ENCODE measurements at regions not wholly inside any gene's neighbourhood (a gene's known extent, or its start where the extent isn't known, plus 50 kb on each side); places are given as distances from the start of the nearest gene placed in this dataset.

DNA sequence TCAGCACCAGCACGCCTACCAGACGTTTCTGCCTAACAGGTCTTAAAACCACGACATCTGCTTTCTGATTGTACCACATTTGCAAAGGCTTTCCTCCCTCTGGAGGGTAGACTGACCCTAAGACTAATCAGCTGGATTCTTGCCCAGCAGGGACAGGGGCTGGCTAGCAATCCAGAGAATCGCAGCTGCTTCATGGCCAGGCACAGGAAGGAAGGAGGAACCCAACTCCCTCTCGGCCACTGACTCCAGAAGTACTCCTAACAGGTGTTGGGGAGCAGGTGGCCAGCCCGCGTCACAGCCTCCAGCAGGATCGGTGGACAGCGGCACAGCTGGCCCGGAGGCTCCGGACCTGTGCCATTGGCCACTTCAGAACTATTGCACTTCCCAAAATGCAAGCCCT lies 180.8 kb downstream of the NPHP4 start:
- TF ChIP-seq EGR1 (IDR thresholded peaks at IDR 0.05): no peak
- TF ChIP-seq TAF1 (IDR thresholded peaks at IDR 0.05; ENCODE audit: low read depth): no peak
- TF ChIP-seq, protein P1, sequence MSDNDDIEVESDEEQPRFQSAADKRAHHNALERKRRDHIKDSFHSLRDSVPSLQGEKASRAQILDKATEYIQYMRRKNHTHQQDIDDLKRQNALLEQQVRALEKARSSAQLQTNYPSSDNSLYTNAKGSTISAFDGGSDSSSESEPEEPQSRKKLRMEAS (IDR thresholded peaks at IDR 0.05): no peak
- no peak for TF ChIP-seq CEBPB (IDR thresholded peaks at IDR 0.05)
- TF ChIP-seq EP300 (IDR thresholded peaks at IDR 0.05; ENCODE audit: borderline replicate concordance): no peak
- no peak for TF ChIP-seq CREB1 (IDR thresholded peaks at IDR 0.05; ENCODE audit: low read depth)
- no peak for TF ChIP-seq YY1 (IDR thresholded peaks at IDR 0.05; ENCODE audit: low read depth)
- TF ChIP-seq RAD21 (IDR thresholded peaks at IDR 0.05; ENCODE audit: low read depth): no peak
- 0 out of 2 replicates have a peak, but pooled peaks have one; percentile 20 for TF ChIP-seq REST (IDR thresholded peaks at IDR 0.05; ENCODE audit: low read depth)
- TF ChIP-seq FOXM1 (IDR thresholded peaks at IDR 0.05; ENCODE audit: borderline replicate concordance, low read depth): no peak

Data from Ishikawa (cell line).